T-helper 1 cell treated with Interleukin-12 subunit alpha and Interleukin-12 subunit beta and Interleukin-4 antibody, amounts not matched to agents 30 ng/mL and 1 ng/mL, for 36 hours (primary cell): ENCODE measurements at regions not wholly inside any gene's neighbourhood (a gene's known extent, or its start where the extent isn't known, plus 50 kb on each side); places are given as distances from the start of the nearest gene placed in this dataset.
"Not testable (repeated sequence)": the region's sequence is repeated elsewhere in the genome, so short reads cannot be mapped to it uniquely, and the experiment has no call there.

Experiments
- intact Hi-C: fragments of 100-400 bp; cut with micrococcal nuclease; formaldehyde crosslinking; loops from one replicate; pipeline ENCODE4 v1.15.1; 2024

GRCh38 chr13:81116461-81117282, 775.7 kb upstream of the SPRY2 start:
- intact Hi-C loops = no loop called here

- intact Hi-C loops = no loop called here
Observed at GRCh38 chr13:81109026-81109425, 768.1 kb upstream of the SPRY2 start.

- intact Hi-C loops = no loop called here
Observed at GRCh38 chr13:81106348-81106747, 765.4 kb upstream of the SPRY2 start.

GRCh38 chr13:81104035-81104715, 763.2 kb upstream of the SPRY2 start:
- intact Hi-C loops = no loop called here

GRCh38 chr13:81102066-81102465, 761.1 kb upstream of the SPRY2 start:
- intact Hi-C loops = not testable (repeated sequence)

GRCh38 chr13:81089371-81090157, 748.6 kb upstream of the SPRY2 start:
- intact Hi-C loops = no loop called here

- intact Hi-C loops = no loop called here
Observed at GRCh38 chr13:81080911-81081454, 740.1 kb upstream of the SPRY2 start.

GRCh38 chr13:81078048-81078447, 737.1 kb upstream of the SPRY2 start:
- intact Hi-C loops = no loop called here

- intact Hi-C loops = not testable (repeated sequence)
Observed at GRCh38 chr13:81069822-81070221, 728.9 kb upstream of the SPRY2 start.

- intact Hi-C loops = no loop called here
Observed at GRCh38 chr13:81058916-81059290, 718.0 kb upstream of the SPRY2 start.

GRCh38 chr13:81058211-81058915, 717.4 kb upstream of the SPRY2 start:
- intact Hi-C loops = no loop called here

- intact Hi-C loops = no loop called here
Observed at GRCh38 chr13:81051873-81052272, 710.9 kb upstream of the SPRY2 start.

GRCh38 chr13:81048026-81048461, 707.1 kb upstream of the SPRY2 start:
- intact Hi-C loops = no loop called here

- intact Hi-C loops = no loop called here
Observed at GRCh38 chr13:81041761-81042160, 700.8 kb upstream of the SPRY2 start.

GRCh38 chr13:81031996-81032395, 691.1 kb upstream of the SPRY2 start:
- intact Hi-C loops = no loop called here

- intact Hi-C loops = no loop called here
Observed at GRCh38 chr13:81025091-81025490, 684.2 kb upstream of the SPRY2 start.

GRCh38 chr13:81021284-81021840, 680.4 kb upstream of the SPRY2 start:
- intact Hi-C loops = no loop called here

GRCh38 chr13:81020010-81020409, 679.1 kb upstream of the SPRY2 start:
- intact Hi-C loops = no loop called here

- intact Hi-C loops = no loop called here
Observed at GRCh38 chr13:81018936-81019335, 678.0 kb upstream of the SPRY2 start.

GRCh38 chr13:81017513-81018152, 676.7 kb upstream of the SPRY2 start:
- intact Hi-C loops = loop anchor here (1.0 kb wide), 2 partner anchors 38 to 675 kb away; no protein-coding TSS in a partner anchor
